Liver (tissue), 8 donors: ENCODE measurements at regions not wholly inside any gene's neighbourhood (a gene's known extent, or its start where the extent isn't known, plus 50 kb on each side); places are given as distances from the start of the nearest gene placed in this dataset.

Source experiments
- DNase-seq: peaks from one replicate; pipeline ENCODE4 v3.0.0-alpha.2; 2017; ENCODE audit warnings: low spot score
- H3K27ac ChIP-seq, 2 donors: one replicate each; pipeline ENCODE4 v1.7.0; 2013; ENCODE audit warnings: inconsistent platforms in 2 of 2, low read length in 2 of 2, control low read depth in 1 of 2, low read depth in 1 of 2, mild to moderate bottlenecking in 1 of 2
- H3K27me3 ChIP-seq, 4 donors: one replicate each; pipeline versions ENCODE4 v1.6.1 to v1.7.0; 2013; ENCODE audit warnings: low read length in 3 of 4, inconsistent platforms in 1 of 4, mild to moderate bottlenecking in 1 of 4, moderate library complexity in 1 of 4; ENCODE audit not compliant: control insufficient read depth in 4 of 4, insufficient read depth in 4 of 4
- H3K36me3 ChIP-seq, 4 donors: one replicate each; pipeline versions ENCODE4 v1.6.1 to v1.7.0; 2013; ENCODE audit warnings: low read length in 3 of 4, mild to moderate bottlenecking in 3 of 4, low read depth in 1 of 4, moderate library complexity in 1 of 4; ENCODE audit not compliant: control insufficient read depth in 4 of 4, insufficient read depth in 3 of 4
- H3K4me1 ChIP-seq, 4 donors: one replicate each; pipeline versions ENCODE4 v1.6.1 to v1.7.0; 2013; ENCODE audit warnings: low read length in 3 of 4, mild to moderate bottlenecking in 3 of 4, moderate library complexity in 1 of 4; ENCODE audit not compliant: control insufficient read depth in 4 of 4, insufficient read depth in 4 of 4
- H3K4me3 ChIP-seq, 3 donors: one replicate each; pipeline versions ENCODE4 v1.6.1 to v1.7.0; 2013; ENCODE audit warnings: low read length in 3 of 3, control low read depth in 1 of 3, low read depth in 1 of 3, mild to moderate bottlenecking in 1 of 3
- H3K9ac ChIP-seq, 2 donors: one replicate each; pipeline ENCODE4 v1.7.0; 2013; ENCODE audit warnings: low read length in 2 of 2, mild to moderate bottlenecking in 2 of 2, moderate library complexity in 2 of 2, control low read depth in 1 of 2, low read depth in 1 of 2
- H3K9me3 ChIP-seq, 4 donors: one replicate each; pipeline versions ENCODE4 v1.6.1 to v1.7.0; 2013; ENCODE audit warnings: low read length in 3 of 4; ENCODE audit not compliant: control insufficient read depth in 4 of 4
- EGR1 ChIP-seq, 2 donors: IDR thresholded peaks; 2 replicates each; pipeline ENCODE4 v1.6.1; 2016 to 2018; ENCODE audit warnings: antibody characterized with exemption in 2 of 2, low read depth in 2 of 2
- FOXA1 ChIP-seq: IDR thresholded peaks from 2 replicates; pipeline ENCODE4 v1.6.1; 2016; ENCODE audit warnings: antibody characterized with exemption
- FOXA2 ChIP-seq: IDR thresholded peaks from 2 replicates; pipeline ENCODE4 v1.6.1; 2016; ENCODE audit warnings: antibody characterized with exemption
- GABPA ChIP-seq, 2 donors: IDR thresholded peaks in 1 of 2; conservative IDR thresholded peaks in 1 of 2; 2 replicates each; pipeline ENCODE4 v1.6.1; 2016; ENCODE audit warnings: antibody characterized with exemption in 2 of 2, mild to moderate bottlenecking in 1 of 2, moderate library complexity in 1 of 2
- HNF4A ChIP-seq, 2 donors: conservative IDR thresholded peaks; 2 replicates each; pipeline ENCODE4 v1.6.1; 2016; ENCODE audit warnings: antibody characterized with exemption in 2 of 2, mild to moderate bottlenecking in 2 of 2
- HNF4G ChIP-seq: IDR thresholded peaks from 2 replicates; pipeline ENCODE4 v1.6.1; 2016; ENCODE audit warnings: antibody characterized with exemption
- JUND ChIP-seq, 2 donors: IDR thresholded peaks; 2 replicates each; pipeline ENCODE4 v1.6.1; 2016; ENCODE audit warnings: antibody characterized with exemption in 2 of 2
- NR2F2 ChIP-seq: IDR thresholded peaks from 2 replicates; pipeline ENCODE4 v1.6.1; 2016; ENCODE audit warnings: antibody characterized with exemption
- RAD21 ChIP-seq, 2 donors: IDR thresholded peaks; 2 replicates each; pipeline ENCODE4 v1.6.1; 2016; ENCODE audit warnings: antibody characterized with exemption in 2 of 2, mild to moderate bottlenecking in 2 of 2
- RXRA ChIP-seq, 2 donors: IDR thresholded peaks; 2 replicates each; pipeline ENCODE4 v1.6.1; 2017 to 2018; ENCODE audit warnings: antibody characterized with exemption in 2 of 2, mild to moderate bottlenecking in 1 of 2
- SP1 ChIP-seq: IDR thresholded peaks from 2 replicates; pipeline ENCODE4 v1.6.1; 2018; ENCODE audit warnings: antibody characterized with exemption, mild to moderate bottlenecking
- TAF1 ChIP-seq: conservative IDR thresholded peaks from 2 replicates; pipeline ENCODE4 v1.6.1; 2016; ENCODE audit warnings: antibody characterized with exemption, mild to moderate bottlenecking
- YY1 ChIP-seq: IDR thresholded peaks from 2 replicates; pipeline ENCODE4 v1.6.1; 2016; ENCODE audit warnings: antibody characterized with exemption, mild to moderate bottlenecking
- WGBS: extraction: QIAGEN DNeasy Blood & Tissue Kit; methylation state at CpG from one replicate; pipeline ENCODE4 v1.1.7; 2013; 5-methylcytosine and 5-hydroxymethylcytosine counted together
- TF ChIP-seq, protein P1 (sequence below): IDR thresholded peaks from 2 replicates; pipeline ENCODE4 v1.6.1; 2016; ENCODE audit warnings: antibody characterized with exemption
- TF ChIP-seq, protein P2 (sequence below): IDR thresholded peaks from 2 replicates; pipeline ENCODE4 v1.6.1; 2016; ENCODE audit warnings: antibody characterized with exemption
- TF ChIP-seq, protein P3 (sequence below): IDR thresholded peaks from 2 replicates; pipeline ENCODE4 v1.6.1; 2016; ENCODE audit warnings: antibody characterized with exemption
- TF ChIP-seq, protein P4 (sequence below): fragments of 150-350 bp; IDR thresholded peaks from 2 replicates; pipeline ENCODE4 v1.5.1; 2017; ENCODE audit warnings: improper control_type of control experiment, low read depth, low read length; ENCODE audit not compliant: missing input control
- TF ChIP-seq, protein P5 (sequence below): IDR thresholded peaks from 2 replicates; pipeline ENCODE4 v1.6.1; 2016; ENCODE audit warnings: antibody characterized with exemption, mild to moderate bottlenecking
- donor health status: healthy.
- donor health status: healthy.
- donor health status: healthy.
- donor health status: healthy.
- donor health status: healthy.

DNA sequence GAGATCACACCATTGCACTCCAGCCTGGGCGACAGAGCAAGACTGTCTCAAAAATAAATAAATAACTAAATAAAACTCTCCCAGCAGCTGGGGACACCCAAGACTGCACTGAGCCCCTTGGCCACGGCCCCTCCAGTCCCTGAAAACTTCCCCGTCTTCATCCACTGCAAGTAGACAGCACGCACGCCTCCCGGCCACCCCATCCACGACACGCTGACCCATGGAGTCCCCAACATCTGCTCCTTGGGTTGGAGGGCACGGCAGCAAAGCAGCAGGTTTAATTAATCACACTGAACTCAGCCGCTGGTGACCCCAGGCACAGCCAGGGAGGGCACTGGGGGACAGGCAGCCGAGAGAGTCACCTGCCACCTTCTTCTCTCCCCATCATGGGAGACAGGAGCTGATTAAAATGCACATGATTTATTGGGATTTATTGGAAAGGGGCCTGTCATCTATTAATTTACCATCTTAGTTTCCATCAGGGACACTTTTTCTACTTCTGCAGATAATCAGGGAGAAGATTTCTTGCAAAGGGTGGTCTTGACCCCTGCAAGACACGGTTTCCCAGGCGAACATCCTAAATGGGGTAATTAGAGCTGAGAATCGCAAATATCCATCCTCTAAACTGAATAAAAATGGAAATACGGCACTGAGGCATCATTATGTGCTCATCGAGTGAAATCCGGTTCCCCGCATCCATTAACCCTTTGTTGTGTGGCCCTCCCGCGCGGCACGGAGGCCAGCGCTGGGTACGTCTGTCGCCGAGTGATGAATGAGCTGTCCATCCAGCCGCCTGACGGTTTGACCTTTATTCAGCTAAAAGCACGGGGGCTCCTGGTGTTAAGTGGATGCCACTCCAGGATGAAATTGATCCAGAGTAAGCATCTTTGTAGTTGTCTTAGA lies 178.3 kb downstream of the BRD1 start:
- H3K27ac ChIP-seq: no peak overlapping the region
- no peaks in the 10 kb centered on the region for H3K4me1 ChIP-seq
- no peak overlapping the region for H3K4me3 ChIP-seq
- WGBS: 56% methylated on average over 29 of the region's 29 CpGs
- no peaks in the 10 kb centered on the region for H3K9me3 ChIP-seq
- H3K27me3 ChIP-seq: no peaks in the 10 kb centered on the region
- TF ChIP-seq TAF1 (no peak), EGR1 (IDR thresholded peaks at IDR 0.05; ENCODE audit: low read depth in 2 of 2) (no peak), RAD21 (IDR thresholded peaks at IDR 0.05) (no peak), RXRA (IDR thresholded peaks at IDR 0.05) (no peak)
- TF ChIP-seq, protein P1, sequence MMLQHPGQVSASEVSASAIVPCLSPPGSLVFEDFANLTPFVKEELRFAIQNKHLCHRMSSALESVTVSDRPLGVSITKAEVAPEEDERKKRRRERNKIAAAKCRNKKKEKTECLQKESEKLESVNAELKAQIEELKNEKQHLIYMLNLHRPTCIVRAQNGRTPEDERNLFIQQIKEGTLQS: no peak
- TF ChIP-seq, protein P2, sequence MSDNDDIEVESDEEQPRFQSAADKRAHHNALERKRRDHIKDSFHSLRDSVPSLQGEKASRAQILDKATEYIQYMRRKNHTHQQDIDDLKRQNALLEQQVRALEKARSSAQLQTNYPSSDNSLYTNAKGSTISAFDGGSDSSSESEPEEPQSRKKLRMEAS: no peak
- no peak overlapping the region for H3K9ac ChIP-seq
- no peak for DNase-seq
- no peaks in the 10 kb centered on the region for H3K36me3 ChIP-seq

DNA sequence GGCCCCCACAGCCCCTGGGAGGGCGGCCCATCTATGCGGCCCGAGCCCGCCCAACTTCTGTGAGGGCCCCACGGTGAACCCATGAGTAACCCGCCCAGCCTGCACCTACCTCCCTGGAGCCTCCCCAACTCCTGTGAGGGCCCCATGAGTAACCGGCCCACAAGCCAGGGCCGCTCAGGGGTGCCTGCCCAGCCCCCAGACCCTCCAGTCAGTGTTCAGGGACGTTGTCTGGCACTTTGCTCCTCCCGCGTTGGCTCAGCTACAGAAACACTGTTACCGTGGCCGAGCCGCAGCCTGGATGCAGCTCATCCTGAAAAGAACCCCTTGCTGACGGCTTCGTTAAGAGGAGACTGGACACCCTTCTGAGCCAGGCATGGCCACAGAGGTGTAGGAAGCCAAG lies 179.6 kb downstream of the BRD1 start:
- TF ChIP-seq, protein P1: no peak
- TF ChIP-seq, protein P2: no peak
- TF ChIP-seq HNF4A (conservative IDR thresholded peaks at IDR 0.05) (no peak), SP1 (no peak), GABPA (IDR thresholded peaks at IDR 0.05 in 1 of 2, conservative IDR thresholded peaks at IDR 0.05 in 1 of 2) (no peak), NR2F2 (no peak), EGR1 (IDR thresholded peaks at IDR 0.05; ENCODE audit: low read depth in 2 of 2) (no peak), FOXA1 (no peak), HNF4G (no peak), JUND (IDR thresholded peaks at IDR 0.05) (no peak), TAF1 (no peak), FOXA2 (no peak), YY1 (no peak), RXRA (IDR thresholded peaks at IDR 0.05) (no peak), RAD21 (IDR thresholded peaks at IDR 0.05) (no peak)
- TF ChIP-seq, protein P3, sequence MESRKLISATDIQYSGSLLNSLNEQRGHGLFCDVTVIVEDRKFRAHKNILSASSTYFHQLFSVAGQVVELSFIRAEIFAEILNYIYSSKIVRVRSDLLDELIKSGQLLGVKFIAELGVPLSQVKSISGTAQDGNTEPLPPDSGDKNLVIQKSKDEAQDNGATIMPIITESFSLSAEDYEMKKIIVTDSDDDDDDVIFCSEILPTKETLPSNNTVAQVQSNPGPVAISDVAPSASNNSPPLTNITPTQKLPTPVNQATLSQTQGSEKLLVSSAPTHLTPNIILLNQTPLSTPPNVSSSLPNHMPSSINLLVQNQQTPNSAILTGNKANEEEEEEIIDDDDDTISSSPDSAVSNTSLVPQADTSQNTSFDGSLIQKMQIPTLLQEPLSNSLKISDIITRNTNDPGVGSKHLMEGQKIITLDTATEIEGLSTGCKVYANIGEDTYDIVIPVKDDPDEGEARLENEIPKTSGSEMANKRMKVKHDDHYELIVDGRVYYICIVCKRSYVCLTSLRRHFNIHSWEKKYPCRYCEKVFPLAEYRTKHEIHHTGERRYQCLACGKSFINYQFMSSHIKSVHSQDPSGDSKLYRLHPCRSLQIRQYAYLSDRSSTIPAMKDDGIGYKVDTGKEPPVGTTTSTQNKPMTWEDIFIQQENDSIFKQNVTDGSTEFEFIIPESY: no peak
- TF ChIP-seq, protein P4, sequence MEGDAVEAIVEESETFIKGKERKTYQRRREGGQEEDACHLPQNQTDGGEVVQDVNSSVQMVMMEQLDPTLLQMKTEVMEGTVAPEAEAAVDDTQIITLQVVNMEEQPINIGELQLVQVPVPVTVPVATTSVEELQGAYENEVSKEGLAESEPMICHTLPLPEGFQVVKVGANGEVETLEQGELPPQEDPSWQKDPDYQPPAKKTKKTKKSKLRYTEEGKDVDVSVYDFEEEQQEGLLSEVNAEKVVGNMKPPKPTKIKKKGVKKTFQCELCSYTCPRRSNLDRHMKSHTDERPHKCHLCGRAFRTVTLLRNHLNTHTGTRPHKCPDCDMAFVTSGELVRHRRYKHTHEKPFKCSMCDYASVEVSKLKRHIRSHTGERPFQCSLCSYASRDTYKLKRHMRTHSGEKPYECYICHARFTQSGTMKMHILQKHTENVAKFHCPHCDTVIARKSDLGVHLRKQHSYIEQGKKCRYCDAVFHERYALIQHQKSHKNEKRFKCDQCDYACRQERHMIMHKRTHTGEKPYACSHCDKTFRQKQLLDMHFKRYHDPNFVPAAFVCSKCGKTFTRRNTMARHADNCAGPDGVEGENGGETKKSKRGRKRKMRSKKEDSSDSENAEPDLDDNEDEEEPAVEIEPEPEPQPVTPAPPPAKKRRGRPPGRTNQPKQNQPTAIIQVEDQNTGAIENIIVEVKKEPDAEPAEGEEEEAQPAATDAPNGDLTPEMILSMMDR: no peak
- TF ChIP-seq, protein P5, sequence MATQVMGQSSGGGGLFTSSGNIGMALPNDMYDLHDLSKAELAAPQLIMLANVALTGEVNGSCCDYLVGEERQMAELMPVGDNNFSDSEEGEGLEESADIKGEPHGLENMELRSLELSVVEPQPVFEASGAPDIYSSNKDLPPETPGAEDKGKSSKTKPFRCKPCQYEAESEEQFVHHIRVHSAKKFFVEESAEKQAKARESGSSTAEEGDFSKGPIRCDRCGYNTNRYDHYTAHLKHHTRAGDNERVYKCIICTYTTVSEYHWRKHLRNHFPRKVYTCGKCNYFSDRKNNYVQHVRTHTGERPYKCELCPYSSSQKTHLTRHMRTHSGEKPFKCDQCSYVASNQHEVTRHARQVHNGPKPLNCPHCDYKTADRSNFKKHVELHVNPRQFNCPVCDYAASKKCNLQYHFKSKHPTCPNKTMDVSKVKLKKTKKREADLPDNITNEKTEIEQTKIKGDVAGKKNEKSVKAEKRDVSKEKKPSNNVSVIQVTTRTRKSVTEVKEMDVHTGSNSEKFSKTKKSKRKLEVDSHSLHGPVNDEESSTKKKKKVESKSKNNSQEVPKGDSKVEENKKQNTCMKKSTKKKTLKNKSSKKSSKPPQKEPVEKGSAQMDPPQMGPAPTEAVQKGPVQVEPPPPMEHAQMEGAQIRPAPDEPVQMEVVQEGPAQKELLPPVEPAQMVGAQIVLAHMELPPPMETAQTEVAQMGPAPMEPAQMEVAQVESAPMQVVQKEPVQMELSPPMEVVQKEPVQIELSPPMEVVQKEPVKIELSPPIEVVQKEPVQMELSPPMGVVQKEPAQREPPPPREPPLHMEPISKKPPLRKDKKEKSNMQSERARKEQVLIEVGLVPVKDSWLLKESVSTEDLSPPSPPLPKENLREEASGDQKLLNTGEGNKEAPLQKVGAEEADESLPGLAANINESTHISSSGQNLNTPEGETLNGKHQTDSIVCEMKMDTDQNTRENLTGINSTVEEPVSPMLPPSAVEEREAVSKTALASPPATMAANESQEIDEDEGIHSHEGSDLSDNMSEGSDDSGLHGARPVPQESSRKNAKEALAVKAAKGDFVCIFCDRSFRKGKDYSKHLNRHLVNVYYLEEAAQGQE: no peak

More for the DNA sequence above, 179.6 kb downstream of the BRD1 start:
- Histone ChIP-seq H3K9me3 (no peaks in the 10 kb centered on the region), H3K27me3 (no peaks in the 10 kb centered on the region), H3K4me3 (no peak overlapping the region), H3K36me3 (no peaks in the 10 kb centered on the region), H3K27ac (no peak overlapping the region), H3K9ac (no peak overlapping the region), H3K4me1 (no peaks in the 10 kb centered on the region)
- no peak for DNase-seq
- WGBS: 75% methylated on average over 16 of the region's 16 CpGs
